Psoas muscle (tissue), 7 donors: ENCODE measurements at regions not wholly inside any gene's neighbourhood (a gene's known extent, or its start where the extent isn't known, plus 50 kb on each side); places are given as distances from the start of the nearest gene placed in this dataset.
A peak's percentile ranks its signal among the peaks of the same experiment; 100 is the strongest.

Experiments used
- ATAC-seq, 4 donors: fragments of 200-7000 bp; cut with Tn5 transposase; one replicate each; pipeline ENCODE4 v1.9.1; 2020; ENCODE audit warnings: moderate library complexity in 3 of 4, mild to moderate bottlenecking in 2 of 4
- DNase-seq, 2 donors: peaks; one replicate each; pipeline ENCODE4 v3.0.0-alpha.2; 2020
- H3K27ac ChIP-seq: fragments of 200-600 bp; one replicate; pipeline ENCODE4 v1.8.0; 2022
- H3K27me3 ChIP-seq, 3 donors: fragments of 200-600 bp in 1 of 3; one replicate each; pipeline versions ENCODE4 v1.6.1 to v1.8.0; 2013 to 2022; ENCODE audit warnings: low read length in 2 of 3, mild to moderate bottlenecking in 2 of 3, moderate library complexity in 1 of 3; ENCODE audit not compliant: insufficient read depth in 3 of 3
- H3K36me3 ChIP-seq, 2 donors: fragments of 200-600 bp in 1 of 2; one replicate each; pipeline versions ENCODE4 v1.6.1 to v1.8.0; 2013 to 2022; ENCODE audit warnings: low read depth in 1 of 2, mild to moderate bottlenecking in 1 of 2, moderate library complexity in 1 of 2; ENCODE audit not compliant: insufficient read depth in 1 of 2
- H3K4me1 ChIP-seq: fragments of 200-600 bp; one replicate; pipeline ENCODE4 v1.8.0; 2022
- H3K4me3 ChIP-seq: fragments of 200-600 bp; one replicate; pipeline ENCODE4 v1.8.0; 2022; ENCODE audit warnings: mild to moderate bottlenecking
- H3K9me3 ChIP-seq: fragments of 200-600 bp; one replicate; pipeline ENCODE4 v1.8.0; 2022
- WGBS, 3 donors: extraction: QIAGEN DNeasy Blood & Tissue Kit; methylation state at CpG; one replicate each; pipeline versions ENCODE4 v1.1.6 to v1.1.7; 2013; 5-methylcytosine and 5-hydroxymethylcytosine counted together
- intact Hi-C, 2 donors: fragments of 100-400 bp; cut with DNase I; formaldehyde crosslinking; loops; one replicate each; pipeline versions ENCODE4 v1.11.0 to v1.14.2; 2022
- TF ChIP-seq, protein P1 (sequence below): fragments of 200-600 bp; IDR thresholded peaks from one replicate; pipeline ENCODE4 v1.8.0; 2022; ENCODE audit warnings: antibody characterized with exemption
- donor health status: healthy with polysubstance abuse.
- donor health status: DM: no; HTN: no; CAD: no; lungs with moderate emphysema.
- donor health status: Bipolar disorder and iron deficiency.
- donor health status: healthy.
- donor health status: DM: yes; HTN: yes; CAD: no.
- donor health status: DM: no; HTN: no; CAD: no.
- donor health status: DM: yes; HTN: yes; CAD: no.

DNA sequence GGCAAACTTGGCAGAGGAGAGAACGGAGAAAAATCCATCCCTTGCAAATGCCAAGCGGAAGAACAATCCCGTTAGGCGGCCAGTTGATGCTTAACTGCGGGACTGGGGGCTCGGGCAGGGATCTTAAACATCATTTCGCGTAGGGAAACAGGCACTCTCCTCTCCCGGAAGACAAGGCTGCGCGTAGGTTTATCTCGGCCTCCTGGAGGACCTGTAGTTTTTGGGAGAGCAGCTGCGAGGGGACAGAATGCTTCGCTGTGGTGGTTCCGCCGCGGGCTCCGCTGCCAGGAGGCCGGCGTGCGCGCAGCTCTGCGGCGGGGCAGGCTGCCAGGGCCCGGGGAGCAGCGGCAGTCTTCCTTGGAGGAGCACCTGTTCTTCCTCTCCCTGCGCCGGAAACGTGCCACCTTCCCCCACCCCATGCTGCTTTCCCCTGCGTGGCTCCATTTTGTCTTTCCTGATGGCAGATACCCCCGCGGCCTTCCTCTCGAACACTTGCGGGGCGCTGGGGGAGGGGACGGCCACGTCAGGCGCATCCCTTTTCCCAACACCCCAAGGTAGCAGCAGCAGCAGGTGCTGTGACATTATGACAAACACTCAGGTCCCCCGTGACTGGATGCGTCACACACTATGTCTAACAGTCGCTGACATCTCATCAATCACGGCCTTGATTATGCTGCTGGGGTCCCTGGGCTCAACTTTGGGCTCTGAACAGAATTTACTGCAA is 230.7 kb upstream of the BTBD3 start:
- Histone ChIP-seq H3K4me3 (peak overlapping the region; percentile 42), H3K27ac (no peak overlapping the region), H3K36me3 (no peaks in the 10 kb centered on the region), H3K4me1 (no peaks in the 10 kb centered on the region), H3K9me3 (no peaks in the 10 kb centered on the region), H3K27me3 (peaks cover 0 to 10% (median 3%) of the 10 kb centered on the region in 3 donors)
- ATAC-seq (peak in 3 of 4 donors; percentile 32 to 63 (median 46)), DNase-seq (peak; percentile 39 to 51)
- intact Hi-C loops = no loop called here
- WGBS, 3 donors = 9 to 13% (median 10%) methylated on average over 32 to 42 of the region's 42 CpGs
- TF ChIP-seq, protein P1, sequence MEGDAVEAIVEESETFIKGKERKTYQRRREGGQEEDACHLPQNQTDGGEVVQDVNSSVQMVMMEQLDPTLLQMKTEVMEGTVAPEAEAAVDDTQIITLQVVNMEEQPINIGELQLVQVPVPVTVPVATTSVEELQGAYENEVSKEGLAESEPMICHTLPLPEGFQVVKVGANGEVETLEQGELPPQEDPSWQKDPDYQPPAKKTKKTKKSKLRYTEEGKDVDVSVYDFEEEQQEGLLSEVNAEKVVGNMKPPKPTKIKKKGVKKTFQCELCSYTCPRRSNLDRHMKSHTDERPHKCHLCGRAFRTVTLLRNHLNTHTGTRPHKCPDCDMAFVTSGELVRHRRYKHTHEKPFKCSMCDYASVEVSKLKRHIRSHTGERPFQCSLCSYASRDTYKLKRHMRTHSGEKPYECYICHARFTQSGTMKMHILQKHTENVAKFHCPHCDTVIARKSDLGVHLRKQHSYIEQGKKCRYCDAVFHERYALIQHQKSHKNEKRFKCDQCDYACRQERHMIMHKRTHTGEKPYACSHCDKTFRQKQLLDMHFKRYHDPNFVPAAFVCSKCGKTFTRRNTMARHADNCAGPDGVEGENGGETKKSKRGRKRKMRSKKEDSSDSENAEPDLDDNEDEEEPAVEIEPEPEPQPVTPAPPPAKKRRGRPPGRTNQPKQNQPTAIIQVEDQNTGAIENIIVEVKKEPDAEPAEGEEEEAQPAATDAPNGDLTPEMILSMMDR = no peak

DNA sequence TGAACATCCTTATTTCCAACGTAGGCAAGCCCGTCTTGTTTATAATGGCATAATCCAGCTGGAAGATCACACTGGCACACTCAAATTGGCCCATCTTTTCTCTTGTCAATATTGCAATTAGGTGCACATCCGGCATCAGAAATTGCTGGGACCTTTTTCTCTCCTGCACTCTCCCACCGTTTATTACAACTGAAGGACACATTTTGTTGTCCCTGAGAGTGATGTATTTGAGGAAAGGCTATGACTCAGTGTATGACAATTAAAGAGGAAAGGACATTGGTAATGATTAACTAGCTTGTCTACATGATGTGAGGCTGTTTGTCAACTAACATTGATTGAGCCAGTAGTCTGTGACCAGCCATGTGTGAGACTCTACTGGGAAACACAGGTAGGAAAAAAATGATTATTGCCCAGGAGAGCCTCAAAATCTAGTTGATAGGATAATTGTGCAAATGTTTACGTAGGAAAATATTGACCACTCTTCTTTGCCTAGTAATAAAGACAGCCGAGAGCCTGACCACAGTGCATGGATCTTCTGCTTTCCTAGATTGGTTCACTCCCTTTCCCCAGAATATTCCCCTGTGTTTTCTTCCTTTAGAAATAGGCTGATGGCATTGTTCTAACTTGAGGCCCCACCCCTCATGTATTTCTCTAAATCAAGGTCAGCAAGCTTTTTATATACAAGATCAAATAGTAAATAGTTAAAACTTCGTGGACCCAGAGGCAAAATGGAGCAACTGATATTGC is 230.0 kb upstream of the BTBD3 start:
- no peaks in the 10 kb centered on the region for H3K9me3 ChIP-seq
- no peaks in the 10 kb centered on the region for H3K36me3 ChIP-seq
- no peak overlapping the region for H3K27ac ChIP-seq
- ATAC-seq (no peak), DNase-seq (no peak)
- no peaks in the 10 kb centered on the region for H3K4me1 ChIP-seq
- intact Hi-C loops = no loop called here
- peaks cover 0 to 10% (median 3%) of the 10 kb centered on the region in 3 donors for H3K27me3 ChIP-seq
- TF ChIP-seq, protein P1 = no peak
- no peak overlapping the region for H3K4me3 ChIP-seq
- WGBS, 3 donors = 64 to 72% (median 68%) methylated on average over 7 of the region's 7 CpGs

DNA sequence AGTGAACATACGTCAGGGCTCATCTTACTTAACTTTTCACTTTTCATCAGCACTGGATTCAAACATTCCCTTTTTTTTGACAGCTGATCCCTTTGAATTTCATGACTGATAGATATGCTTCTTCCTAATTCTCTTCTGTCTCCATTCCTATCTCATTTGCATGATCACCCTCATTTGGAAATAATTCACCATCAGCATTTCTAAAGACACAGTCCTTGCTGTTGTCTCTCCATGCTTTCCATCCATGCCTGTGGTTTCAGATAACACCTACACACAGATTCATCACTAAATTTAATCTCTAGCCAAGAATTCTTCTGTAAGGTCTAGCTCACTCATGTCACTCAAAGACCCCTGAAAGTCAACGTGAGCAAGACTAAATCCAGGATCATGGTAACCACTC is 228.4 kb upstream of the BTBD3 start:
- Histone ChIP-seq H3K27me3 (peaks cover 0 to 10% (median 3%) of the 10 kb centered on the region in 3 donors), H3K9me3 (no peaks in the 10 kb centered on the region), H3K4me1 (no peaks in the 10 kb centered on the region), H3K4me3 (no peak overlapping the region), H3K27ac (no peak overlapping the region), H3K36me3 (no peaks in the 10 kb centered on the region)
- no peak for DNase-seq
- intact Hi-C loops = no loop called here
- WGBS, 3 donors = 86 to 99% (median 94%) methylated on average over 2 of the region's 2 CpGs
- ATAC-seq = no peak
- TF ChIP-seq, protein P1 = no peak

DNA sequence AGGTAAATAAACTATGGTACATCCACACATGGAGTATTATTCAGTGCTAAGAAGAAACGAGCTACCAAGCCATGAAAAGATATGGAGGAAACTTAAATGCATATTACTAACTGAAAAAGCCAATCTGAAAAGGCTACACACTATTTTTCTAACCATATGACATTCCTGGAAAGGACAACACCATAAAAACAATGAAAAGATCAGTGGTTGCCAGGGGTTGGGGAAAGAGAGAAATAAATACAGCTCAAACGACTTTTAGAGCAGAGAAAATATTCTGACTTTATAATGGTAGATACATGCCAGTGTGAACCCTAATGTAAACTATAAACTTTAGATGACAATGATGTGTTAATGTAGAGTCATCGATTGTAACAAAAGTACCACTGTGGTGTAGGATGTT is 225.9 kb upstream of the BTBD3 start:
- intact Hi-C loops = no loop called here
- Histone ChIP-seq H3K27ac (no peak overlapping the region), H3K27me3 (peaks cover 0 to 5% (median 3%) of the 10 kb centered on the region in 3 donors), H3K4me3 (no peak overlapping the region), H3K9me3 (no peaks in the 10 kb centered on the region), H3K4me1 (no peaks in the 10 kb centered on the region), H3K36me3 (no peaks in the 10 kb centered on the region)
- ATAC-seq (no peak), DNase-seq (no peak)
- TF ChIP-seq, protein P1 = no peak
- 67 to 71% (median 70%) methylated on average over 3 of the region's 3 CpGs for whole genome bisulfite sequencing, 3 donors
